H9 (cell line): ENCODE measurements at regions not wholly inside any gene's neighbourhood (a gene's known extent, or its start where the extent isn't known, plus 50 kb on each side); places are given as distances from the start of the nearest gene placed in this dataset.

ENCODE experiments used
- DNase-seq: peaks from one replicate; pipeline ENCODE4 v3.0.0-alpha.2; 2017
- H2AFZ ChIP-seq: one replicate; pipeline ENCODE4 v1.6.1; 2013; ENCODE audit warnings: mild to moderate bottlenecking, low read length, control low read depth, moderate library complexity
- H2AK5ac ChIP-seq: 2 replicates; pipeline ENCODE4 v1.6.1; 2013; ENCODE audit warnings: low read length, control low read depth, mixed read lengths; ENCODE audit not compliant: insufficient read length
- H2BK120ac ChIP-seq: one replicate; pipeline ENCODE4 v1.6.1; 2013; ENCODE audit warnings: low read depth, mild to moderate bottlenecking, low read length, control low read depth, inconsistent platforms; ENCODE audit not compliant: poor library complexity, severe bottlenecking
- H2BK12ac ChIP-seq: 2 replicates; pipeline ENCODE4 v1.6.1; 2013; ENCODE audit warnings: low read length, control low read depth, mixed read lengths, low read depth; ENCODE audit not compliant: insufficient read length
- H2BK15ac ChIP-seq: 2 replicates; pipeline ENCODE4 v1.6.1; 2013; ENCODE audit warnings: low read depth, low read length, control low read depth
- H2BK20ac ChIP-seq: one replicate; pipeline ENCODE4 v1.6.1; 2013; ENCODE audit warnings: low read depth, mild to moderate bottlenecking, low read length, control low read depth, inconsistent platforms; ENCODE audit not compliant: poor library complexity, severe bottlenecking
- H2BK5ac ChIP-seq: 2 replicates; pipeline ENCODE4 v1.6.1; 2013; ENCODE audit warnings: low read length, control low read depth, mixed read lengths; ENCODE audit not compliant: insufficient read length
- H3K14ac ChIP-seq: 2 replicates; pipeline ENCODE4 v1.6.1; 2013; ENCODE audit warnings: low read length, control low read depth; ENCODE audit not compliant: insufficient read depth
- H3K18ac ChIP-seq: 2 replicates; pipeline ENCODE4 v1.6.1; 2013; ENCODE audit warnings: low read depth, mild to moderate bottlenecking, mixed read lengths, low read length, control low read depth; ENCODE audit not compliant: insufficient read length
- H3K23ac ChIP-seq: 2 replicates; pipeline ENCODE4 v1.6.1; 2013; ENCODE audit warnings: low read length, control low read depth, mixed read lengths, low read depth; ENCODE audit not compliant: insufficient read length
- H3K23me2 ChIP-seq: 2 replicates; pipeline ENCODE4 v1.6.1; 2013; ENCODE audit warnings: low read depth, mild to moderate bottlenecking, mixed read lengths, low read length, control low read depth; ENCODE audit not compliant: insufficient read length, poor library complexity, severe bottlenecking
- H3K27ac ChIP-seq: 2 replicates; pipeline ENCODE4 v1.5.1; 2013; ENCODE audit warnings: low read length, control low read depth, mixed read lengths, low read depth; ENCODE audit not compliant: insufficient read length
- H3K27me3 ChIP-seq: 2 replicates; pipeline ENCODE4 v1.6.1; 2013; ENCODE audit warnings: low read length, control low read depth, inconsistent platforms; ENCODE audit not compliant: insufficient read depth
- H3K4ac ChIP-seq: 2 replicates; pipeline ENCODE4 v1.6.1; 2013; ENCODE audit warnings: low read depth, mild to moderate bottlenecking, control low read depth, inconsistent platforms, low read length, moderate library complexity
- H3K4me1 ChIP-seq: 2 replicates; pipeline ENCODE4 v1.6.1; 2013; ENCODE audit warnings: low read length, control low read depth, inconsistent platforms; ENCODE audit not compliant: insufficient read depth
- H3K4me2 ChIP-seq: 2 replicates; pipeline ENCODE4 v1.6.1; 2013; ENCODE audit warnings: low read length, control low read depth, mixed read lengths; ENCODE audit not compliant: insufficient read length, insufficient read depth
- H3K56ac ChIP-seq: 2 replicates; pipeline ENCODE4 v1.6.1; 2013; ENCODE audit warnings: low read depth, mild to moderate bottlenecking, mixed read lengths, low read length, control low read depth; ENCODE audit not compliant: insufficient read length
- H3K79me1 ChIP-seq: 2 replicates; pipeline ENCODE4 v1.6.1; 2013; ENCODE audit warnings: low read depth, mild to moderate bottlenecking, moderate library complexity, low read length, control low read depth, inconsistent platforms; ENCODE audit not compliant: insufficient read depth, poor library complexity, severe bottlenecking
- H3K79me2 ChIP-seq: 2 replicates; pipeline ENCODE4 v1.6.1; 2013; ENCODE audit warnings: low read length, control low read depth, inconsistent platforms; ENCODE audit not compliant: insufficient read depth
- H3K9ac ChIP-seq: 2 replicates; pipeline ENCODE4 v1.6.1; 2013; ENCODE audit warnings: low read length, control low read depth, mixed read lengths; ENCODE audit not compliant: insufficient read length; ENCODE audit errors: extremely low read depth
- H3K9me3 ChIP-seq: one replicate; pipeline ENCODE4 v1.6.1; 2013; ENCODE audit warnings: low read depth, low read length, inconsistent platforms; ENCODE audit not compliant: control insufficient read depth
- H3T11ph ChIP-seq: one replicate; pipeline ENCODE4 v1.6.1; 2013; ENCODE audit warnings: mild to moderate bottlenecking, low read length, control low read depth, inconsistent platforms
- H4K20me1 ChIP-seq: one replicate; pipeline ENCODE4 v1.6.1; 2013; ENCODE audit not compliant: control insufficient read depth, insufficient read length, insufficient read depth
- H4K5ac ChIP-seq: 2 replicates; pipeline ENCODE4 v1.6.1; 2013; ENCODE audit warnings: low read depth, mild to moderate bottlenecking, mixed read lengths, low read length, control low read depth; ENCODE audit not compliant: insufficient read length
- H4K8ac ChIP-seq: replicated peaks from 2 replicates; pipeline ENCODE4 v1.6.1; 2013; ENCODE audit warnings: low read length, control low read depth, mixed read lengths, low read depth; ENCODE audit not compliant: insufficient read length
- H4K91ac ChIP-seq: 2 replicates; pipeline ENCODE4 v1.6.1; 2013; ENCODE audit warnings: low read depth, mild to moderate bottlenecking, moderate library complexity, mixed read lengths, low read length, control low read depth; ENCODE audit not compliant: insufficient read length
- H3K27ac Mint-ChIP-seq, 3 experiments: 2 replicates in 2 of 3; 3 replicates in 1 of 3; pipeline ENCODE4 v1.8.0; 2020 to 2021; ENCODE audit warnings: mixed read lengths in 3 of 3, mild to moderate bottlenecking in 1 of 3, moderate library complexity in 1 of 3
- H3K27me3 Mint-ChIP-seq: 2 replicates; pipeline ENCODE4 v1.8.0; 2021; ENCODE audit warnings: low read depth, mild to moderate bottlenecking, moderate library complexity, mixed read lengths
- H3K36me3 Mint-ChIP-seq, 3 experiments: 2 replicates in 2 of 3; 3 replicates in 1 of 3; pipeline ENCODE4 v1.8.0; 2020 to 2021; ENCODE audit warnings: low read depth in 3 of 3, mixed read lengths in 3 of 3; ENCODE audit not compliant: insufficient read depth in 1 of 3
- H3K4me1 Mint-ChIP-seq, 2 experiments: 2 replicates each; pipeline ENCODE4 v1.8.0; 2020; ENCODE audit warnings: mixed read lengths in 2 of 2
- H3K4me3 Mint-ChIP-seq, 2 experiments: 2 replicates in 1 of 2; 3 replicates in 1 of 2; pipeline ENCODE4 v1.8.0; 2020 to 2021; ENCODE audit warnings: mild to moderate bottlenecking in 2 of 2, mixed read lengths in 2 of 2, moderate library complexity in 1 of 2
- H3K9me3 Mint-ChIP-seq, 2 experiments: 2 replicates in 1 of 2; 3 replicates in 1 of 2; pipeline ENCODE4 v1.8.0; 2020; ENCODE audit warnings: mild to moderate bottlenecking in 2 of 2, mixed read lengths in 2 of 2, moderate library complexity in 1 of 2
- CTCF ChIP-seq: fragments of 200-600 bp; sonication (generic); conservative IDR thresholded peaks from 3 replicates; pipeline ENCODE4 v1.8.0; 2021; ENCODE audit warnings: antibody characterized with exemption, mild to moderate bottlenecking

- H3K27ac ChIP-seq = no peak overlapping the region
- no peak overlapping the region for H4K91ac ChIP-seq
- no peak overlapping the region for H2BK12ac ChIP-seq
- no peaks in the 10 kb centered on the region for H3K27me3 ChIP-seq
- Mint-ChIP-seq H3K4me1 (peaks cover 9 to 13% of the 10 kb centered on the region in 2 experiments), H3K4me3 (no peak overlapping the region), H3K27me3 (peaks cover 3% of the 10 kb centered on the region; the same call in 1 of the 2 replicates), H3K9me3 (peaks cover 8 to 10% of the 10 kb centered on the region in 2 experiments; a peak in 4 of 5 replicates), H3K27ac (no peak overlapping the region; a peak in 1 of 7 replicates), H3K36me3 (peaks cover 0 to 13% (median 3%) of the 10 kb centered on the region in 3 experiments; a peak in 3 of 7 replicates)
- H3K14ac ChIP-seq = no peak overlapping the region
- no peak overlapping the region for H3K23ac ChIP-seq
- no peaks in the 10 kb centered on the region for H4K20me1 ChIP-seq
- no peak overlapping the region for H3T11ph ChIP-seq
- no peak overlapping the region for H2BK120ac ChIP-seq
- no peak overlapping the region for H3K56ac ChIP-seq
- peaks cover 2% of the 10 kb centered on the region; the same call in 1 of the 2 replicates for H3K4me1 ChIP-seq
- no peak overlapping the region for H3K9ac ChIP-seq
- no peak for DNase-seq
- H2AFZ ChIP-seq = no peak overlapping the region
- H3K4ac ChIP-seq = no peak overlapping the region
- no peak overlapping the region for H2BK5ac ChIP-seq
- no peaks in the 10 kb centered on the region for H3K79me1 ChIP-seq
- no peaks in the 10 kb centered on the region for H3K9me3 ChIP-seq
- H4K5ac ChIP-seq = no peak overlapping the region
- no peak overlapping the region for H2BK15ac ChIP-seq
- no peak overlapping the region for H2AK5ac ChIP-seq
- H3K79me2 ChIP-seq = no peaks in the 10 kb centered on the region
- H3K4me2 ChIP-seq = no peak overlapping the region
- no peak overlapping the region for H4K8ac ChIP-seq
- no peak overlapping the region for H2BK20ac ChIP-seq
- H3K23me2 ChIP-seq = no peaks in the 10 kb centered on the region
- H3K18ac ChIP-seq = no peak overlapping the region
- TF ChIP-seq CTCF = no peak
These were observed 119.1 kb upstream of the PHYHIPL start for GRCh38 chr10:59057345-59057744.
